Thoracic aorta (tissue), 2 donors: ENCODE measurements at regions not wholly inside any gene's neighbourhood (a gene's known extent, or its start where the extent isn't known, plus 50 kb on each side); places are given as distances from the start of the nearest gene placed in this dataset.

ENCODE experiments used
- ATAC-seq: fragments of 150-250 bp; one replicate; pipeline ENCODE4 v1.8.0; 2017; ENCODE audit warnings: low read depth; ENCODE audit not compliant: insufficient number of reproducible peaks, low FRiP score
- DNase-seq: peaks from one replicate; pipeline ENCODE4 v3.0.0-alpha.2; 2020; ENCODE audit warnings: low spot score
- H3K27ac ChIP-seq, 2 donors: fragments of 200-600 bp; sonication (generic); 1 replicate in 1 of 2; 2 replicates in 1 of 2; pipeline ENCODE4 v1.5.1; 2016; ENCODE audit warnings: mild to moderate bottlenecking in 2 of 2, moderate library complexity in 2 of 2
- H3K27me3 ChIP-seq: fragments of 200-600 bp; sonication (generic); replicated peaks from 2 replicates; pipeline ENCODE4 v1.6.0; 2016; ENCODE audit warnings: mild to moderate bottlenecking; ENCODE audit not compliant: insufficient read depth
- H3K36me3 ChIP-seq: fragments of 200-600 bp; sonication (generic); one replicate; pipeline ENCODE4 v1.5.1; 2016
- H3K4me1 ChIP-seq, 2 donors: fragments of 200-600 bp; sonication (generic); 1 replicate in 1 of 2; 2 replicates in 1 of 2; pipeline versions ENCODE4 v1.5.1 to v1.6.0; 2016; ENCODE audit warnings: low read depth in 2 of 2, mild to moderate bottlenecking in 1 of 2; ENCODE audit not compliant: control insufficient read depth in 1 of 2
- H3K4me3 ChIP-seq: fragments of 200-600 bp; sonication (generic); 2 replicates; pipeline ENCODE4 v1.5.1; 2016; ENCODE audit warnings: mild to moderate bottlenecking
- H3K9me3 ChIP-seq: fragments of 200-600 bp; sonication (generic); 2 replicates; pipeline ENCODE4 v1.5.1; 2016
- TF ChIP-seq, protein P1 (sequence below): fragments of 200-600 bp; sonication (generic); IDR thresholded peaks from one replicate; pipeline ENCODE4 v1.5.1; 2019; ENCODE audit warnings: antibody characterized with exemption

DNA sequence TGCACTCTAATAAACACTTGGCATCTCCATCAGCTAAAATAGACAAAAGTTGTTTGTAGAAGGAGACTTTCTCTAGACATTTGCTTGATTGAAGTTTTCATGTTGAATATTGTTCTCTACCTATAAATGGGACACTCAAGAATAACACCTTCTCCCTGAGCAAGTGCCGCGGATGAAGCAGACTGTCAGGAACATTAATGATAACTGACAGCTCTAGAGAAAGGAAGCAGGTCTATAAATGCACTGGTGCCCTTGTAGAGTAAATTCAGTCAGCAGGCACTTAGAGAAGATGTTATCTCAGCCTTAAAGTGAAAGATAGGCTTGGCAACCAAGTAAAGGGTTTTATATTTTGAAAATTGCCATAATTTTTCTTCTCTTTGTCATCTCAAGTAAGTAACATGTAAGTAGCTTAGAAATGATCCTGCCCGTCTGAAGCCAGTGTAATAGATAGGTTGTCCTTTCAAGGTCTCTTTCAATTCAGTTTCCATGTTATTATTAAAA is 224.6 kb downstream of the ARL6IP6 start:
- Histone ChIP-seq H3K27me3 (no peaks in the 10 kb centered on the region), H3K4me3 (no peak overlapping the region), H3K27ac (no peak overlapping the region), H3K36me3 (no peaks in the 10 kb centered on the region), H3K4me1 (no peaks in the 10 kb centered on the region), H3K9me3 (no peaks in the 10 kb centered on the region)
- no peak for DNase-seq
- TF ChIP-seq, protein P1, sequence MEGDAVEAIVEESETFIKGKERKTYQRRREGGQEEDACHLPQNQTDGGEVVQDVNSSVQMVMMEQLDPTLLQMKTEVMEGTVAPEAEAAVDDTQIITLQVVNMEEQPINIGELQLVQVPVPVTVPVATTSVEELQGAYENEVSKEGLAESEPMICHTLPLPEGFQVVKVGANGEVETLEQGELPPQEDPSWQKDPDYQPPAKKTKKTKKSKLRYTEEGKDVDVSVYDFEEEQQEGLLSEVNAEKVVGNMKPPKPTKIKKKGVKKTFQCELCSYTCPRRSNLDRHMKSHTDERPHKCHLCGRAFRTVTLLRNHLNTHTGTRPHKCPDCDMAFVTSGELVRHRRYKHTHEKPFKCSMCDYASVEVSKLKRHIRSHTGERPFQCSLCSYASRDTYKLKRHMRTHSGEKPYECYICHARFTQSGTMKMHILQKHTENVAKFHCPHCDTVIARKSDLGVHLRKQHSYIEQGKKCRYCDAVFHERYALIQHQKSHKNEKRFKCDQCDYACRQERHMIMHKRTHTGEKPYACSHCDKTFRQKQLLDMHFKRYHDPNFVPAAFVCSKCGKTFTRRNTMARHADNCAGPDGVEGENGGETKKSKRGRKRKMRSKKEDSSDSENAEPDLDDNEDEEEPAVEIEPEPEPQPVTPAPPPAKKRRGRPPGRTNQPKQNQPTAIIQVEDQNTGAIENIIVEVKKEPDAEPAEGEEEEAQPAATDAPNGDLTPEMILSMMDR = no peak
- no peak for ATAC-seq

DNA sequence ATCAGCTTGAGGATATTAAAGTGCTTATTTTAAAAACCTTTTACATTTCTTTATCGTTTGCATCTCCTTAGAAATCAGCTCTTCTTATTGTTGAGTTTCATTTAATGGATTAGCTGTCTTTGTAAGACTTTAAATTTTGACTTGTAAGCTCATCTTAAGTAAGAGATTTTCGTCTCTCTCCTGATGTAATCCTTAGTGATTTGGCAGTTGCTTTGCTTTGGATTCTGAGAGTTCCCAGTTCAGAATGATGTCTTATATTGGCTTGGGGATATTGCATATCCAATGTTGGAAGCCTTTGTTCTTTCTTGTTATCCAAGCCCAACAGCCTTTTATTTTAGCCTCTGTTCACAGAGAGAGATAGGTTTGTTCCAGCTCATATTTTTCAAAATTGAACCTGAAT is 212.1 kb downstream of the ARL6IP6 start:
- Histone ChIP-seq H3K4me1 (no peaks in the 10 kb centered on the region), H3K4me3 (no peak overlapping the region)
- TF ChIP-seq, protein P1 = no peak

DNA sequence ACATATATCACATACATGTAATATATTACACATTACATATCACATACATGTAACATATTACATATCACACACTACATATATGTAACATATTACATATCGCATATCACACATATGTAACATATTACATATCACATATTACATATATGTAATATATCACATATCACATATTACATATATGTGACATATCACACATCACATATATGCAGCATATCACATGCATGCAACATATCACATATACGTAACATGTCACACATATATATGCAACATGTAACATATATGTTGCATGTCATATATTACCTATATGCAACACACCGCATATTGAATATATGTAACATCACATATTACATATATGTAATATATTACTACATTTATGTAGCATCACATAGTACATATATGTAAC is 211.2 kb downstream of the ARL6IP6 start:
- ATAC-seq (no peak), DNase-seq (no peak)
- no peak overlapping the region for H3K27ac ChIP-seq
- H3K9me3 ChIP-seq = no peaks in the 10 kb centered on the region
- H3K4me1 ChIP-seq = no peaks in the 10 kb centered on the region
- H3K27me3 ChIP-seq = no peaks in the 10 kb centered on the region
- TF ChIP-seq, protein P1 = no peak
- H3K36me3 ChIP-seq = no peaks in the 10 kb centered on the region
- H3K4me3 ChIP-seq = no peak overlapping the region

More for the DNA sequence above, 212.1 kb downstream of the ARL6IP6 start:
- Histone ChIP-seq H3K9me3 (no peaks in the 10 kb centered on the region), H3K27ac (no peak overlapping the region), H3K27me3 (no peaks in the 10 kb centered on the region), H3K36me3 (no peaks in the 10 kb centered on the region)
- DNase-seq (no peak), ATAC-seq (no peak)

DNA sequence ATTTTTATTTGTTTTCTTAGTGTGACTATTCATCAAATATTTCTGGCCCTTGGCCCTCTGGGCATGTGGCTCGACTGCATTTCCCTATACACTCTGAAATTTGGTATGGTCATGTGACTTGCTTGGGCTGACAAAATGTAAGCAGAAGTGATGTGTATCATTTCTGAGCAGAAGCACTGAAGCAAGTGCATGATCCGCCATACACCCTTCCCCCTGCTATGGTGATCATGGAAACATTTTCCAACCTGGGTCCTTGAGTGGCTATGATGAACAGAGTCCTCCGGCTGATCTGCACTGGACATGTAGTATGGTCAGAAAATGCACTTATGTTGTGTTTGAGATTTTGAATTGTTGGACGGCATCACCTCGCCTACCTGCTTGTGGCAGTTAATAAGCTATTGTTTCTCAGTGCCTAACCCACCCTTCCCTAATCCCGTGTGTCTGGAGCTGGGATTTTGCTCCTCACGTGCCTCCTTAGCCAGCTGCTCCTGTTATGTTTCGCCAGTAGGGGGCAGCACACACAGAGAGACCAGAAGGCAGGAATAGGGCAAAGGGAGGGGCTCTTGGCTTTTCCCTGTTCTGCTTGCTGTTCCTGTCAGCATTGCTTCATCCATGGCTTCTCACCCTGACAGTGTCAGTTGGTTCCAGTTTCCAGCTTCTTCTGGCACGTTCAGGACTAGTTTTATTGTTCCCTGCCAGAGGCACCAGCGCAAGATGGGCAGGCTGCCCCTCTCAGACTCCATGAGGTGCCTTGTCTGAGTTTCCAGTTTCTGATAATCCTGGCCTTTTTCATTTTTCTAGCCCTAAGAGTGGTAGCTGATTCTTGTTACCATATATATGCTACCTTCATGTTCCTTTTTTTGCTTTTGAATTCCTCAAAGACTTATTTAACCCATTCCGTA is 207.4 kb downstream of the ARL6IP6 start:
- Histone ChIP-seq H3K27ac (no peak overlapping the region), H3K36me3 (no peaks in the 10 kb centered on the region), H3K4me3 (no peak overlapping the region), H3K9me3 (no peaks in the 10 kb centered on the region), H3K4me1 (no peaks in the 10 kb centered on the region), H3K27me3 (no peaks in the 10 kb centered on the region)
- ATAC-seq (no peak), DNase-seq (no peak)
- TF ChIP-seq, protein P1 = peak; percentile 25

DNA sequence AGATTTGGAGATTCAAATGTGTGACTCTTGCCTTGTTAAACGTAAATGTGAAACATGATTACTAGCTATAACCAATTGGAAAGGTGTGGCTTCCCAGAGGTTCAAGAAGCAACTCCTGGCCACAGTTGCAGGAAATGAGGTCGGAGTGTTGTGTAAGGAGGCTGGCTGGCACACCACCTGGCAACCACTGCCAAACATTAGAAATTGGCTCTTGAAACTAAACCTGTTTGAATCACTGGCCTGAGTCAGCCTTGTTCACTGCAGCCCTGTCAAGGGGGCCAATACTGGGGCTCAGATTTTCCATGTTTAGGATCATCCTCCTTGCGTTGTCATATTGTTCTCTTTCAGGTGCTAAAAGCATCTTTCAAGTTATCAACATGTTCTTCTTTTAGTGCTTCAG is 206.3 kb downstream of the ARL6IP6 start:
- Histone ChIP-seq H3K27ac (no peak overlapping the region), H3K4me3 (no peak overlapping the region), H3K36me3 (no peaks in the 10 kb centered on the region), H3K9me3 (no peaks in the 10 kb centered on the region), H3K4me1 (no peaks in the 10 kb centered on the region), H3K27me3 (no peaks in the 10 kb centered on the region)
- ATAC-seq = no peak
- no peak for DNase-seq
- TF ChIP-seq, protein P1 = no peak
